GM23338 (cell line): ENCODE measurements at regions not wholly inside any gene's neighbourhood (a gene's known extent, or its start where the extent isn't known, plus 50 kb on each side); places are given as distances from the start of the nearest gene placed in this dataset.

Experiments
- ATAC-seq: fragments of 200-7000 bp; cut with Tn5 transposase; 3 replicates; pipeline ENCODE4 v1.9.1; 2020
- DNase-seq: peaks from one replicate; pipeline ENCODE4 v3.0.0-alpha.2; 2015; ENCODE audit warnings: low spot score
- H2AFZ ChIP-seq: fragments of 200-600 bp; sonication (generic); 2 replicates; pipeline ENCODE4 v1.8.0; 2016; ENCODE audit warnings: antibody characterized with exemption, mild to moderate bottlenecking, moderate library complexity
- H3F3A ChIP-seq: fragments of 200-600 bp; sonication (generic); replicated peaks from 2 replicates; pipeline ENCODE4 v1.8.0; 2017; ENCODE audit warnings: antibody characterized with exemption, mixed run types, low read depth
- H3K27ac ChIP-seq: fragments of 200-600 bp; sonication (generic); 2 replicates; pipeline ENCODE4 v1.6.1; 2016; ENCODE audit warnings: low read depth
- H3K27me3 ChIP-seq: fragments of 200-600 bp; sonication (generic); 2 replicates; pipeline ENCODE4 v1.8.0; 2016; ENCODE audit warnings: mild to moderate bottlenecking, mixed run types, moderate library complexity; ENCODE audit not compliant: insufficient read depth
- H3K36me3 ChIP-seq: fragments of 200-600 bp; sonication (generic); 2 replicates; pipeline ENCODE4 v1.8.0; 2016; ENCODE audit warnings: mild to moderate bottlenecking; ENCODE audit not compliant: insufficient read depth
- H3K4me1 ChIP-seq: fragments of 200-600 bp; sonication (generic); 2 replicates; pipeline ENCODE4 v1.8.0; 2016; ENCODE audit warnings: mild to moderate bottlenecking, moderate library complexity; ENCODE audit not compliant: insufficient read depth
- H3K4me2 ChIP-seq: fragments of 200-600 bp; sonication (generic); 2 replicates; pipeline ENCODE4 v1.7.1; 2017; ENCODE audit warnings: mixed run types
- H3K4me3 ChIP-seq: fragments of 200-600 bp; sonication (generic); 2 replicates; pipeline ENCODE4 v1.6.1; 2016; ENCODE audit warnings: mixed run types
- H3K79me2 ChIP-seq: fragments of 200-600 bp; sonication (generic); replicated peaks from 2 replicates; pipeline ENCODE4 v1.8.0; 2017; ENCODE audit warnings: mild to moderate bottlenecking; ENCODE audit not compliant: insufficient read depth
- H3K9me2 ChIP-seq: fragments of 200-600 bp; sonication (generic); 2 replicates; pipeline ENCODE4 v1.8.0; 2017; ENCODE audit not compliant: insufficient read depth
- H4K20me1 ChIP-seq: fragments of 200-600 bp; sonication (generic); replicated peaks from 2 replicates; pipeline ENCODE4 v1.8.0; 2017; ENCODE audit warnings: mild to moderate bottlenecking; ENCODE audit not compliant: insufficient read depth
- H3K27ac Mint-ChIP-seq: 2 replicates; pipeline ENCODE4 v1.8.0; 2020; ENCODE audit warnings: inconsistent platforms, mild to moderate bottlenecking, moderate library complexity, mixed read lengths
- H3K27me3 Mint-ChIP-seq: 3 replicates; pipeline ENCODE4 v1.8.0; 2022; ENCODE audit warnings: low read depth, mild to moderate bottlenecking, moderate library complexity, mixed read lengths, inconsistent platforms; ENCODE audit not compliant: insufficient read depth, poor library complexity
- H3K36me3 Mint-ChIP-seq: 3 replicates; pipeline ENCODE4 v1.8.0; 2021; ENCODE audit warnings: low read depth, mild to moderate bottlenecking, inconsistent platforms, moderate library complexity, mixed read lengths
- H3K4me1 Mint-ChIP-seq: 3 replicates; pipeline ENCODE4 v1.8.0; 2020; ENCODE audit warnings: mild to moderate bottlenecking, inconsistent platforms, mixed read lengths
- H3K4me3 Mint-ChIP-seq: 3 replicates; pipeline ENCODE4 v1.8.0; 2021; ENCODE audit warnings: moderate library complexity, mild to moderate bottlenecking, inconsistent platforms, mixed read lengths
- H3K9me3 Mint-ChIP-seq: 3 replicates; pipeline ENCODE4 v1.8.0; 2020; ENCODE audit warnings: moderate library complexity, mild to moderate bottlenecking, inconsistent platforms, mixed read lengths
- ETS1 ChIP-seq: IDR thresholded peaks from 2 replicates; pipeline ENCODE4 v1.6.1; 2016; ENCODE audit warnings: antibody characterized with exemption
- EZH2phosphoT487 ChIP-seq: fragments of 200-600 bp; sonication (generic); IDR thresholded peaks from one replicate; pipeline ENCODE4 v1.8.1; 2018; ENCODE audit warnings: antibody characterized with exemption; ENCODE audit not compliant: unreplicated experiment
- NANOG ChIP-seq: IDR thresholded peaks from 2 replicates; pipeline ENCODE4 v1.6.1; 2016; ENCODE audit warnings: antibody characterized with exemption, borderline replicate concordance
- STAT1 ChIP-seq: IDR thresholded peaks from one replicate; pipeline ENCODE4 v1.6.1; 2016; ENCODE audit warnings: antibody characterized with exemption; ENCODE audit not compliant: unreplicated experiment
- ZNF114 ChIP-seq: fragments of 250-450 bp; sonication (Bioruptor Pico); IDR thresholded peaks from 2 replicates; pipeline ENCODE4 v1.5.0; 2020; ENCODE audit warnings: mild to moderate bottlenecking, moderate library complexity
- ZNF462 ChIP-seq: fragments of 250-450 bp; sonication (Bioruptor Pico); IDR thresholded peaks from 2 replicates; pipeline ENCODE4 v1.5.0; 2020; ENCODE audit warnings: mild to moderate bottlenecking, moderate library complexity

- no peaks in the 10 kb centered on the region for H3K9me2 ChIP-seq
- no peak overlapping the region for H3K27ac Mint-ChIP-seq
- no peaks in the 10 kb centered on the region for H3K4me1 ChIP-seq
- H3K4me3 ChIP-seq: no peak overlapping the region
- ATAC-seq: no peak
- H3K36me3 Mint-ChIP-seq: no peaks in the 10 kb centered on the region
- peaks cover 18% of the 10 kb centered on the region for H3K4me1 Mint-ChIP-seq
- DNase-seq: no peak
- TF ChIP-seq ETS1 (no peak), STAT1 (no peak), EZH2phosphoT487 (no peak), NANOG (no peak), ZNF462 (CRISPR knock-in tag) (no peak), ZNF114 (CRISPR knock-in tag) (no peak)
- no peaks in the 10 kb centered on the region for H3K27me3 ChIP-seq
- no peaks in the 10 kb centered on the region for H3K9me3 Mint-ChIP-seq
- H3K4me2 ChIP-seq: no peak overlapping the region
- H3K4me3 Mint-ChIP-seq: no peak overlapping the region
- H3K79me2 ChIP-seq: no peaks in the 10 kb centered on the region
- peaks cover 5% of the 10 kb centered on the region for H3K27me3 Mint-ChIP-seq
- no peaks in the 10 kb centered on the region for H3K36me3 ChIP-seq
- H4K20me1 ChIP-seq: no peaks in the 10 kb centered on the region
- H3F3A ChIP-seq: no peaks in the 10 kb centered on the region
- no peak overlapping the region for H3K27ac ChIP-seq
- no peak overlapping the region for H2AFZ ChIP-seq
These were observed 304.6 kb upstream of the FAM78B start for GRCh38 chr1:166471359-166471758.
